ENCODE measurements at regions not wholly inside any gene's neighbourhood (a gene's known extent, or its start where the extent isn't known, plus 50 kb on each side); places are given as distances from the start of the nearest gene placed in this dataset.

DNA sequence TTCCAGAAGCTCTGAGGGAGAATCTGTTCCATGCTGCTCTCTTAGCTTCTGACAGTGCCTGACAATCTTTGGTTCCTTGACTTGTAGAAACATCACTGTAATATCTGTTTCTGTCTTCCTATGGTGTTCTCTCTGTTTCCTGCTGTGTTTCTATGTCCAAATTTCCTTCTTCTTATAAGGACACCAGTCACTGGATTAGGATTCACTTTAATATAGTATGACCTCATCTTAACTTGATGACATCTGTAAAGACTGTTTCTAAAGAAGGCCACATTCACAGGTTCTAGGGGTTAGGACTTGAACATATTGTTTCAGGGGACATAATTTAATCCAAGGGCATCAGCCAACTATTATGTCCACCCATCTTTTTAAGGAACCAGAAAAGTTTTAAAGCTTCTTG is 265.6 kb downstream of the ZSWIM6 start:
- no peak overlapping the region for H4K91ac ChIP-seq (replicated peaks; ENCODE audit: insufficient read length, low read length)
- TF ChIP-seq JUN (IDR thresholded peaks at IDR 0.05; ENCODE audit: low read depth, low read length) (no peak), TAF1 (IDR thresholded peaks at IDR 0.05; ENCODE audit: low read depth, low read length) (no peak), ASH2L (IDR thresholded peaks at IDR 0.05; ENCODE audit: low read length) (no peak), RAD21 (IDR thresholded peaks at IDR 0.05 in 1 of 2, conservative IDR thresholded peaks at IDR 0.05 in 1 of 2; ENCODE audit: low read depth in 2 of 2, low read length in 2 of 2) (no peak), CHD1 (IDR thresholded peaks at IDR 0.05; ENCODE audit: low read depth, low read length) (no peak), FOSL1 (IDR thresholded peaks at IDR 0.05; ENCODE audit: insufficient read depth, low read depth, low read length) (no peak), NRF1 (IDR thresholded peaks at IDR 0.05; ENCODE audit: low read depth, low read length) (no peak), EGR1 (IDR thresholded peaks at IDR 0.05; ENCODE audit: borderline replicate concordance, low read depth, low read length) (no peak), RFX5 (IDR thresholded peaks at IDR 0.05; ENCODE audit: borderline replicate concordance, low read depth, low read length) (no peak), BACH1 (IDR thresholded peaks at IDR 0.05; ENCODE audit: low read length) (no peak)
- TF ChIP-seq, protein P1, sequence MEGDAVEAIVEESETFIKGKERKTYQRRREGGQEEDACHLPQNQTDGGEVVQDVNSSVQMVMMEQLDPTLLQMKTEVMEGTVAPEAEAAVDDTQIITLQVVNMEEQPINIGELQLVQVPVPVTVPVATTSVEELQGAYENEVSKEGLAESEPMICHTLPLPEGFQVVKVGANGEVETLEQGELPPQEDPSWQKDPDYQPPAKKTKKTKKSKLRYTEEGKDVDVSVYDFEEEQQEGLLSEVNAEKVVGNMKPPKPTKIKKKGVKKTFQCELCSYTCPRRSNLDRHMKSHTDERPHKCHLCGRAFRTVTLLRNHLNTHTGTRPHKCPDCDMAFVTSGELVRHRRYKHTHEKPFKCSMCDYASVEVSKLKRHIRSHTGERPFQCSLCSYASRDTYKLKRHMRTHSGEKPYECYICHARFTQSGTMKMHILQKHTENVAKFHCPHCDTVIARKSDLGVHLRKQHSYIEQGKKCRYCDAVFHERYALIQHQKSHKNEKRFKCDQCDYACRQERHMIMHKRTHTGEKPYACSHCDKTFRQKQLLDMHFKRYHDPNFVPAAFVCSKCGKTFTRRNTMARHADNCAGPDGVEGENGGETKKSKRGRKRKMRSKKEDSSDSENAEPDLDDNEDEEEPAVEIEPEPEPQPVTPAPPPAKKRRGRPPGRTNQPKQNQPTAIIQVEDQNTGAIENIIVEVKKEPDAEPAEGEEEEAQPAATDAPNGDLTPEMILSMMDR (IDR thresholded peaks at IDR 0.05; ENCODE audit: control extremely low read depth in 1 of 3, insufficient read depth in 1 of 3, low read depth in 1 of 3, low read length in 3 of 3), result no peak

More for the DNA sequence above, 265.6 kb downstream of the ZSWIM6 start:
- Histone ChIP-seq H4K5ac (ENCODE audit: insufficient read length, low read depth, low read length) (no peak overlapping the region), H3K79me1 (ENCODE audit: low read depth, low read length) (no peaks in the 10 kb centered on the region), H3K36me3 (ENCODE audit: control insufficient read depth in 2 of 4, insufficient read depth in 4 of 4, low read length in 3 of 4) (no peaks in the 10 kb centered on the region), H3K27me3 (replicated peaks in 1 of 4; ENCODE audit: control insufficient read depth in 3 of 4, extremely low read depth in 1 of 4, insufficient read depth in 3 of 4, low read length in 3 of 4) (no peaks in the 10 kb centered on the region), H3K9me3 (ENCODE audit: insufficient read depth in 2 of 2, low read depth in 1 of 2, low read length in 1 of 2) (no peaks in the 10 kb centered on the region), H2BK12ac (ENCODE audit: low read depth, low read length) (no peak overlapping the region), H3K14ac (ENCODE audit: insufficient read length) (no peak overlapping the region), H3K4me2 (ENCODE audit: insufficient read depth in 1 of 2, low read depth in 2 of 2, low read length in 2 of 2) (no peak overlapping the region), H4K20me1 (replicated peaks in 1 of 2; ENCODE audit: control insufficient read depth in 1 of 2, insufficient read depth in 2 of 2, low read length in 2 of 2) (no peaks in the 10 kb centered on the region), H3K4ac (replicated peaks; ENCODE audit: insufficient read length, low read depth, low read length) (no peak overlapping the region), H2AK5ac (ENCODE audit: low read depth, low read length) (no peak overlapping the region), H2AFZ (ENCODE audit: low read length) (no peak overlapping the region), H3K27ac (ENCODE audit: low read depth, low read length) (no peak overlapping the region), H2BK20ac (ENCODE audit: low read length) (no peak overlapping the region), H4K8ac (ENCODE audit: extremely low read depth, insufficient read depth, low read length) (no peak overlapping the region), H3K18ac (ENCODE audit: extremely low read depth, low read length) (no peak overlapping the region), H3K9ac (replicated peaks in 1 of 4; ENCODE audit: extremely low read depth in 1 of 4, low read depth in 3 of 4, low read length in 3 of 4) (no peak overlapping the region), H3K79me2 (ENCODE audit: control insufficient read depth in 1 of 2, insufficient read depth in 2 of 2, low read length in 2 of 2) (no peaks in the 10 kb centered on the region), H3K4me3 (ENCODE audit: extremely low read depth in 1 of 4, insufficient read depth in 2 of 4, low read depth in 3 of 4, low read length in 4 of 4) (no peak overlapping the region), H2BK5ac (ENCODE audit: low read depth, low read length) (no peak overlapping the region), H3K56ac (replicated peaks; ENCODE audit: insufficient read length, low read depth, low read length) (no peak overlapping the region), H3K23ac (ENCODE audit: insufficient read length) (no peak overlapping the region), H3K4me1 (replicated peaks in 1 of 4; ENCODE audit: control insufficient read depth in 3 of 4, insufficient read depth in 4 of 4, low read length in 3 of 4) (peaks cover 0 to 1% (median 0%) of the 10 kb centered on the region in 4 experiments; a peak in 2 of 7 replicates), H2BK15ac (ENCODE audit: low read length) (no peak overlapping the region), H2BK120ac (replicated peaks; ENCODE audit: low read depth, low read length) (no peak overlapping the region), H3K23me2 (ENCODE audit: low read depth, low read length) (no peaks in the 10 kb centered on the region)
- no peak for FAIRE-seq
- CTCF ChIA-PET (ENCODE audit: partially characterized antibody), result interaction anchor here (1.2 to 3.2 kb wide), 2 partner anchors 15 to 26 kb away, joined by 4 to 18 read pairs; no protein-coding TSS in a partner anchor
- POLR2A ChIA-PET (ENCODE audit: partially characterized antibody), result no interaction called here
- DNase-seq (ENCODE audit: low read depth in 1 of 2, low spot score in 2 of 2), result no peak
